ENCODE measurements at regions not wholly inside any gene's neighbourhood (a gene's known extent, or its start where the extent isn't known, plus 50 kb on each side); places are given as distances from the start of the nearest gene placed in this dataset.

DNA sequence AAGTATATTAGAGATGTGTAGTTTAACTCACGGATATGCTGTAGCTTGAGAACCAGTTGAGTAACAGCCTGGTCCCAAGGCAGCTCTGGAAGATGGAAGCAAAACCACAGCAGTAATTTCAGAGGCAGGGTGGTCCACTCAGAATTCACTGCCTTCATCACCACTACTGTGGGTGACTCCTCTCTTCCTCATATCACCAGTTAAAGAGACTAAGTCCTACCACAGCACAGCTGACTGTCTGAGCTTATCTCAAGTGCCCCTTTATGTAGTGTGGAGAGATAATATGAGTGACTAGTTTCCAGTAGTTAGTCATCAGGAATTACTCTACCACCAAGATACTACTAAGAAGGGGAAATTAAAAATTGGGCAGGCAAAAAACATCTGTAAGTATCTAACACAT is 1571.2 kb upstream of the C9orf72 start:
- TF ChIP-seq JUNB (IDR thresholded peaks at IDR 0.05) = no peak
- no peak for TF ChIP-seq NR2C1 (IDR thresholded peaks at IDR 0.05)
- no peak for TF ChIP-seq NFYB (IDR thresholded peaks at IDR 0.05; ENCODE audit: insufficient read depth, low read depth, low read length)
- TF ChIP-seq BRCA1 (IDR thresholded peaks at IDR 0.05; ENCODE audit: low read depth, low read length) = no peak
- TF ChIP-seq, protein P1, sequence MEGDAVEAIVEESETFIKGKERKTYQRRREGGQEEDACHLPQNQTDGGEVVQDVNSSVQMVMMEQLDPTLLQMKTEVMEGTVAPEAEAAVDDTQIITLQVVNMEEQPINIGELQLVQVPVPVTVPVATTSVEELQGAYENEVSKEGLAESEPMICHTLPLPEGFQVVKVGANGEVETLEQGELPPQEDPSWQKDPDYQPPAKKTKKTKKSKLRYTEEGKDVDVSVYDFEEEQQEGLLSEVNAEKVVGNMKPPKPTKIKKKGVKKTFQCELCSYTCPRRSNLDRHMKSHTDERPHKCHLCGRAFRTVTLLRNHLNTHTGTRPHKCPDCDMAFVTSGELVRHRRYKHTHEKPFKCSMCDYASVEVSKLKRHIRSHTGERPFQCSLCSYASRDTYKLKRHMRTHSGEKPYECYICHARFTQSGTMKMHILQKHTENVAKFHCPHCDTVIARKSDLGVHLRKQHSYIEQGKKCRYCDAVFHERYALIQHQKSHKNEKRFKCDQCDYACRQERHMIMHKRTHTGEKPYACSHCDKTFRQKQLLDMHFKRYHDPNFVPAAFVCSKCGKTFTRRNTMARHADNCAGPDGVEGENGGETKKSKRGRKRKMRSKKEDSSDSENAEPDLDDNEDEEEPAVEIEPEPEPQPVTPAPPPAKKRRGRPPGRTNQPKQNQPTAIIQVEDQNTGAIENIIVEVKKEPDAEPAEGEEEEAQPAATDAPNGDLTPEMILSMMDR (IDR thresholded peaks at IDR 0.05 in 2 of 3, conservative IDR thresholded peaks at IDR 0.05 in 1 of 3; ENCODE audit: control insufficient read depth in 2 of 3, extremely low read depth in 1 of 3, insufficient read depth in 1 of 3, low read depth in 3 of 3, low read length in 3 of 3) = no peak
- no peak for TF ChIP-seq KAT2A (conservative IDR thresholded peaks at IDR 0.05; ENCODE audit: control insufficient read depth, low read depth, low read length)
- TF ChIP-seq POLR2A (IDR thresholded peaks at IDR 0.05; ENCODE audit: low read depth, low read length) = no peak
- no peak for TF ChIP-seq POLR2AphosphoS5 (IDR thresholded peaks at IDR 0.05; ENCODE audit: low read length)
- TF ChIP-seq EP300 (IDR thresholded peaks at IDR 0.05; ENCODE audit: borderline replicate concordance in 1 of 2, control insufficient read depth in 1 of 2, low read depth in 2 of 2, low read length in 2 of 2) = no peak
